SKM-1 treated with dmso at 0.1 percent for 144 hours (cell line): ENCODE measurements at regions not wholly inside any gene's neighbourhood (a gene's known extent, or its start where the extent isn't known, plus 50 kb on each side); places are given as distances from the start of the nearest gene placed in this dataset.
"Not testable (repeated sequence)": the region's sequence is repeated elsewhere in the genome, so short reads cannot be mapped to it uniquely, and the experiment has no call there.

ENCODE experiments used
- DNase-seq: peaks from one replicate; lab custom pipeline; 2025; ENCODE audit not compliant: unreplicated experiment; lab: John Stamatoyannopoulos, UW

DNA sequence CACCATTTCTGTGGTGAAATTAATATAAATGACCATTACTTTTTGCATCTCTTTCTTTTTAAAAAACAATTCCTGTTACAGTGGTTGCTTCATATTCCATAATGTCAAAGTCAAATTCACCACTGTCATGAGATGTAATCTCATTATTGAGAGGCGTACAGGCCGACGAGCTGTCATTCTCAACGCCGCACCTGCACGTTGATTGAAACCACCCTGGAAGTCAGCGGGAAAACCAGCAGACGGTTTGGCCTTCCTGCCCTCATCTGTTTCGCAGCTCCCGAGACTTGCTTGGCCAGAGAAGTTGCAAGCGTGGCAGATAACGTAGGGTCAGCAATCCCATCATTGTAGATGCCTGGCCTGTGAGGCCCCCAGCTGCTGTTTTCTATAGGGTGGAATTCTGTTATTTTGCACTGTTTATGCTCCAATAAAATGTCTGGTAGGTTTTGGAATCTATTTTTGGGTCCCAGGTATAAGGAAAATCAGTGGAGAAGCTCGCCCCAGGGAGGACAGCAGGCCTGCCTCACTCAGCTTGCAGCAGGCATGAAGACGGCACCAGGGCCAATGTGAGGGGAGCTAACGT lies 153.4 kb downstream of the SOX1 start:
- no peak for DNase-seq

DNA sequence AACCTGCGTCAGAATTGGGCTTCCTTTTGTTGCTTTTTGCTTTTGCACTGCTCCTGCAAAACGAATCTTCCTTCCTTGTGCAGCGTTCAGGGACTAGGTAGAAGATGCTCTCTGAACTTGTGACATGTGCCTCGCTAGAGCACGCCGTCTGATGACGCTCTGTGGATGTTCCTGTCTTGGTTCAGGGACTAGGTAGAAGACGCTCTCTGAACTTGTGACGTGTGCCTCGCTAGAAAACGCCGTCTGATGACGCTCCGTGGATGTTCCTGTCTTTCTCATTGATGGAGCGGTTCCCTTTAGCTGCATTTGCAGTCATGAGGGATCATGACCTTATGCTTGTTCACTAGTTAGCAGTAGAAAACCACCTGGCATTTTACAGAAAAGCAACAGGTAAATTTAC lies 154.0 kb downstream of the SOX1 start:
- DNase-seq: no peak

DNA sequence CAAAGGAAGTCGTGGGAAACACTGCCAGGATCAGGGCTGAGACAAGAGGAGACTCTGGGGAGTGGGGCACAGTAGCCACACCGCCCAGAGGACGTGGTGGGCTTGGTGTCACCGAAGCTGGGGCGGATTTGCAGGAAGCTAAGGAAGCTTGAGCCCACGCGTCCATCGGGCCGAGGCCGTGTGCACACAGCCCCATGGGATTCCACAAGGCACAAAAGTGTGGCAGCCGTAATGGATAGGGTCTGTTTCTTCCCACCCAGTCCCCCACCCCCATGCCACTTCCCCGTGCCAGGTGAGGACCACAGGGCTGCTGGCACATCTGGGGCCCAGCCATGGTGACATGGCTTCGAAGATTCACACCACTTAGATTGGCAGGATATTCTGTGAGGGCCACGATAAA lies 153.2 kb upstream of the SPACA7 start:
- DNase-seq: no peak

DNA sequence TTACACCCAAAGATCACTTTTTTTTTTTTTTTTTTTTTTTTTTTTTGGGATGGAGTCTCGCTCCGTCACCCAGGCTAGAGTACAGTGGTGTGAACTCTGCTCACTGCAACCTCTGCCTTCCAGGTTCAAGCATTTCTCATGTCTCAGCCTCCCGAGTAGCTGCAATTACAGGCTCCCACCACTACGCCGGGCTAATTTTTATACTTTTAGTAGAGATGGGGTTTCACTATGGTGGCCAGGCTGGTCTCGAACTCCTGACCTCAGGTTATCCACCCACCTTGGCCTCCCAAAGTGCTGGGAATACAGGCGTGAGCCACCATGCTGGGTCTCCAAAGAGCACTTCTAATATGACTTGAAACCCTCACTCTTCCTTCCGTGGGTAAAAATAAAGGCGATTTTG lies 152.2 kb upstream of the SPACA7 start:
- not testable (repeated sequence) for DNase-seq

DNA sequence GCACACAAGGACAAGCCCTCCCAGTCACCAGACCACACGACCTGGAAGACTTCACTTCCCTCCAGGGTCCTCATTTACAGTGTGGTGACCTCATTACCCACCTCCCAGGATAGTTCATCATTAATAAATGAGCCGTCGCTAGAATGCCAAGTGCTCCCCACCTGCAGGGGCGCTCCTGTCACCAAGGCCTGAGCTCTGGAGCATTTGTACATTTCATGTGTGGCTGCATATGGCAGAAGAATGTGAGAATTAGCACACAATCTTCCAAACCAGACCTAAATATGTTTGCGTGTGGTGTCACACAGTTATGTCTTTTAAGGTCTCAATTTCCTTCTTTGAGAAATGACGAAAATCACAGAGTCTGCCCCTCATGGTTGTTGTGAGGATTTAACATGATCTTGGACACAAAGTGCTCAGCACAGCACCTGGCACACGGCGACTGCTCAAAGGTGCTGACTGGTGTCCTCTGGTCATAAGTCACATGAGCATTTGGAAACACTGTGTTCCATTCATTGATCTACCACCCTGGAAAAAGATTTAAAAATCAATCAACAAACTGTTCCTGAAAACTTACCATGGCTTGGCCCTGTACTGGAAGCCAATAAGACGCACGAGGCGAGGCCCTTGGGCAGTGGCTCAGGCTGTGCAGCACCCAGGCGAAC lies 150.6 kb upstream of the SPACA7 start:
- DNase-seq: no peak

DNA sequence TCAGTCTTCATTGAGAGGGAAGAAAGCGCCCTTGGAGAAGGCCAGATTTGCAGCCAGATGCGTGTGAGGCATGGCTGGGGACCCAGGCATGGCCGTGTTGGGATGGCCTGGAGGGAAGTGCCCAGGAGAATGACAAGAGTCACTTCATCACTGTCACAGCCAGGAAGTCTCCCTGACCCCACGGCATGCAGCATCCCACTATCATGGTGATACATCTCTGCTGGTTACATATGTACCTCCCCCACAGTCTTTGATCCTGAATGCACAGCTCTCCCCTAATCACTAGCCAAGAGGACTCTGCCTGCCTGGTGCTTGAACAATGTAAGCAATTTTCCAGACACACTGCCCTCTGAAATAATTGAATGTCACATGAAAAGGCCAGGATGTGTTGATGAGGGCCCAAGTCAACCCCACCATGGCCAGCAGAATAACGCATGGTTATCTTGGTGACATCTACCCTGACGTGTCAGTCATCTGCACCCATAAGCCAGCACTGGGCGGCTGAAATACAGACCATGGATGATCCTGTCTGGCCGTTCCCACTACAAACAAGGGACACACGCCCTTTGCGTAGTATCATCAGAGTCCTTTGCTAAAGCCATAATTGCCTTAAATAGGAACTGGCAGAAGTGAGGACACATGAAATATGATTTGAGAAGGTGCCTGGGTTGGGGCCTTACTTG lies 149.7 kb upstream of the SPACA7 start:
- no peak for DNase-seq

DNA sequence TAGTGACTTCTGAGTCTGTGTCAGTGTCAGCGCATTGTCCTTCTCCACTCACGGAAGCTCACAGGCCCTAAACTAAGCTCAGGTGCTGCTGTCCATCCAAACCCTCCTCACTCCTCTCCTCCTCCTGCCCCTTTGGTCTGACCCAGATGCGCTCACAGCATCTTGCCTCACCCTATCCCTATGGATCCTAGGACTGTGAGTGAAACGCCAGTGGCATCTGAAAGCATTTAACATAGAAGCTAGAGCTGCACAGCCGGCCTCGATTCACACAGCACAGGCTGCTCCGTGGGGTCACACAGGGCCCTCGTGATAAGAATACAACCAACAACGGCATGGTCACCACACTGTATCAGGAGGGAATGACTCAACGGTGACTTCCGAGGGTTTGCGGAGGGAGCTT lies 149.1 kb upstream of the SPACA7 start:
- DNase-seq: no peak

DNA sequence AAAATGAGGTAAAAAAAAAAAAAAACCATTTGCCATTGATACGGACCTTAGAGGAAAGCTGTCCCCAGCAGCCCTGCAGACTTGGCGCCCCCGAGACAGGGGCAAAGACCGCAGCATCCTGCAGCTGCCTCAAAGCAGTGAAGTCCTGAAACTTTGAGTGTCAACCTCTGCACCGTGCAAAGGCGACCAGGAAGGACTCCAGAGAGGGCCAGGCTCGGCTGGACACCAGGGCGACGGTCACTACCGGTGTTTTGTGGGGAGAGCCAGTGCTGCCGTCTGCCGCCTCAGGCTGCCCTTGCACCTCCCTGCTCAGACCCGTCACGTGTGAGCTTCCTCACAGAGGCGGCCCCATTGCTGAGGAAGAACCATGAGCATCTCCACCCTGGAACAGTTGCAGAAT lies 146.7 kb upstream of the SPACA7 start:
- no peak for DNase-seq

DNA sequence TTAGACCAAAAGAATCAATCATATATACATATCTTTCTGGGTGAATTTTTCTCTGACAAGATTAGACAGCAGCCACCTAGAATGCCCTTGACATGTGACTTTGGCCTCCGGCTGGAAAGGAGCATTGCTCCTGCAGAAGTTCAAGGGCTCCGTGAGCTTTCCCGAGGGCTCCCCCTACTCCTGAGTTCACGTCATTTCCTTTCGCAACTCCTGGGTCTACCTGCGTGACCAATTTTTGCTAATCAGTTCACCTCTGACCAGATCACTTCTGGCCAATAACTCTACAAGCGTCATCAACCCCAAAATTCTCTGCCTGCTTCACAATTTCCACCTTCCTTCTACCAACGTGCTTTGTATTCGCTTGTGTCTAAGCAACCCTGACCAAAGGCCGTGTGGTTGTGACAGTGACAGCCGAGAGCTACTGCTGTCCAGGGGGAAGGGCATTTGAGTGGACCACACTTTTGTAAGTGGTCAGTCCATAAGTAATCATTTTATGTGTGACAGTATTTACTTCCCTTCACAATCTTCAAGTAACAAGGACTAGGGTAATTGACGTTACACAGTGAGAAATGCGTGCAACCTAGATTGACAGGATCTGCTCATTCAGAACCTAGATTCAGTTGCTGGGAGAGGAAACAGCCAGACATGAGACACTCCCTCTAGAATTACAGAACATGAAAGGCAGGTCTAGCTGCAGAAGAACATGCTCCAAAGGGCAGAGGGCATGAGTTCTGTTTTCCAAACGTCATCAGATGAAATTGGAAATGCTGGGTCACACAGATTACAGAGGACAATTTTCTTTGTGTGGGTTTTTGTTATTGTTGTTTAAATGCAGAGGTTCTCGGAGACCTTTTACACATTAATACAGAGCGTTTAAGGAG lies 145.9 kb upstream of the SPACA7 start:
- DNase-seq: no peak

DNA sequence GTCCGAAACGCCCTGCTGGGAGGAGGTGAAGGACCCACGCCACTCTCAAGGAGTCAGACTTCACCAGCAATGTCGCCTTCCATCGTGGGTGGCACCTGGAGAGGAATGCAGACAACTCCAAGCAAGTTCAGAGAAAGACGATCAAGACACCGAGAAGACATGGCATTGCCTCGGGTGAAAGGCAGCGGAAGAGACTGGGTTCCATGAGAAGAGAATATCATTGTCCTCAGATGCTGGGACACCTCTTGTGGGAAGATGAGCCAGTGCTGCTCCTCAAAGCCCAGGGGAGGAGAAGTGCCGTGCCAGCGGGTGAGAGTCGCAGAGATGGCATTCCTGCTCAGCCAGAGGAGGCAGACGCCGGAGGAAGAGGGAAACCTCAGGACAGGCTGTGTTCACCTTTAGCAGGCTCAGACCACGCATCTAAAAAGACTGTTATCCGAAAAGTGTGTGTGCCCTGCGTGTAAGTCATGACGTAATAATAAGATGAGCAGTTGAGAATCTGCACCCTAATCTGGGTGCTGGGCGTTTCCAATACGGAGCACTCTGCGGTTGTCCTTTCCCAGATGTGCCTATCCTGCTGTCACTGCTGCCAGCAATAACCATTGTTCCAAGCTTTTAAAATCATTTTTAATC lies 144.6 kb upstream of the SPACA7 start:
- no peak for DNase-seq

DNA sequence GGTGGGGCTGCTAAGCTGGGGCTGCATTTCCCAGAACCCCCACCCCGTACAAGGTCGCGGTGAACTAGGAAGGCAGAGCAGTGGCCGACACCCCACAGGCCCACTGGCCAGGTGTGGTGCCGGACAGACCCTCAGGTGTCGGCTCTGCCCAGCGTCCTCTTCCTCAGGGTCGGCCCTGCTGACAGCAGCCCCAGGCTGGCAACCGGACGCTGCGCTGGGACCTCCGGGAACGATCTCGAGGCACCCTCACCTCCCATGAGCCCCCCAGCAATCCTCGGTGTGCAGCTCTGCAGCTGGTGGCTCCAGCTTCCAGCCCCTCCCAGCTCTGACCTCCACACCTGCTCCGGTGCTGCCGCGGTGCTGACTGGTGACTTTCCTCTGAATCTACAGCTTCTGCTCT lies 142.9 kb upstream of the SPACA7 start:
- no peak for DNase-seq

DNA sequence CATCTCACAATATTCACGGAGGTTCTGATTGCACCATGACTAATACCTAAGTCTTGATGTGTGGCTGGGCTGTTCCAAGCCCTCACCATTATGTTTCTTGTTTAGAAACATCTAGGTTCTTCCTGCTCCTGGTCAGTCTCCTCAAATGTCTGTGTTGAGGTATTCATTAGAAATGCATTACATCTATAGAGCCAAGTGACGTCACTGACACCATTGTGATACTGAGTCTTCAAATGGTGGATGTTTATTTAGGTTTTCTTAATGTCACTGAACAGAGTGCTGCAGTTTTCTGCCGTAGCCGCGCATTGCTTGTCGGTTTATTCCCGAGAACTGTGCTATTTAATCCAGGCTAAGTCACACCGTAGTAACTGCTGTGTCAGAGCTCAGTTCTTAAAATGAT lies 142.4 kb upstream of the SPACA7 start:
- no peak for DNase-seq

DNA sequence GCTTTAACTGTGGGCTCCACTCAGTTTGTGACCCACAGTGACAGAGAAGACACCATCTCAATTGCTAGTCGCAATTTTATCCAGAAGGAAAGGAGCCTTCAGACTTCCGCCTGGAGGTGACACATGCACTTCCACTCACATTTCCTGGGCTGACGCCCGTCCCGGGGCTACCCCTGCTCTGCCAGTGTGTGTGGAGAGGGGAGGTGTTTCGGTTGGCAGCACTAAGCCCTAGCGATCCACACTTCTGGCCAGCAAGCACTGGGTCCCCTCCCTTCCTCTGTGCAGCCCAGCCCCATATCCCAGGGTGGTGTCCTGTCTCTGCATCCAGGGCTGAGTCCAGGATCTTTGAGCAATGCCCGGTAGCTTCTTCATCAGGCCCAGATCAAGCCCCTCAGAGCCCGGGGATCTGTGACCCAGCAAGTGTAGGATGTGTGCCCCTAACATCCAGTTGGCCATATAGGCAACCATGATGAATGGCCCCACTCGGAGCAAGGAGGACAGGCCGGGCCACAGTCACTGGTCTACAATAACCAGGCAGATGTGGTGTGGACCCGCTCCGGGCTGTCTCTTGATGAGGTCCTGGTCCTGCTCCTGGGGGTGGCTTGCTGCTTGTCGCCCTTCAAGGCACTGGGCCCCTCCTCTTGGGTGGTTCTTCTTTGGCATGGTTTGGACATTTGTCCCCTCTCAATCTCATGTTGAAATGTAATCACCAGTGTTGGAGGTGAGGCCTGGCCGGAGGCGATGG lies 141.9 kb upstream of the SPACA7 start:
- no peak for DNase-seq

DNA sequence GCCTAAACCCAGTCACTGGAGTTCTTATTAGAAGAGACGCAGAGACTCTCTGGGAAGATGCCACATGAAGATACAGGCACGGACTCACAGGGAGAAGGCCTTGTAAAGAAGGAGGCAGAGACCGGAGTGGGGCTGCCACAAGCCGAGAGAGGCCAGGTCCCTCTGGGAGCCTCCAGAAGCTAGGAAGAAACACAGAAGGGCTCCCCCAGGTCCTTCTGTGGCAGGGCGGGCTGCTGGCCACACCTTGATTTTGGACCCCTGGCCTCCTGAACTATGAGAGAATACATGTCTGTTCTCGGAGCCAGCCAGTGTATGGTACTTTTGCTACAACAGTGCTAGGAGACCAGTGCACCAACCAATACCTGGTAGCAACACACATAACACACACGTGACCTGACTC lies 140.1 kb upstream of the SPACA7 start:
- DNase-seq: no peak

DNA sequence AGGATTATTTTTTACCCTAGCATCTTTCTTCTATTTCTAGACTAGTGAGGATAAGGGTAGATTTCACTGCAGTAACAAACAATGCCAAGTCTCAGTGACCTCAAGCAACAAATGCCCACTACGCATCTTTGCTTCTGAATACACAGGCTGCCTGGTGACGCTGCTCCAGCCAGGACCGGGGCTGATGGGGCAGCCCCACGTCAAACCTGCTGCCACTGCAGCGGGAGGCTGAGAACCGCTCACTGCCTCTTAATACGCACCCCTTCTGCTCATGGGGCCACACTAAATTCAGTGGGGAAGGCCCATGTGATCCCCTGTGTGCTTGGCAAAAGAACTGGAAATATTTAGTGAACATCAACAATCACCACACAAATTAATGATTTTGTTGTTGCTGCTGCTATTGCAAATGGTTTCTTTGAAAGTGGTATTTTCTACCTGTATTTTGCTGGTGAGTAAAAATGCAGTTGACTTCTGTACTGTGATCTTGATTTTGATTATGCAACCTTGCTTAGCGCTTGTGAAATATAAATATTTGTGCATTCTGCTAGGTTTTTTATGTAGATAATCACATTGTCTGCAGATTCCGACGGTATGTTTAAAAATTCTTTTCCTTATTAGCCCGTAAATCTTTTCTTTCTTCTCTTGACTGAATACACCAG lies 139.5 kb upstream of the SPACA7 start:
- DNase-seq: no peak

DNA sequence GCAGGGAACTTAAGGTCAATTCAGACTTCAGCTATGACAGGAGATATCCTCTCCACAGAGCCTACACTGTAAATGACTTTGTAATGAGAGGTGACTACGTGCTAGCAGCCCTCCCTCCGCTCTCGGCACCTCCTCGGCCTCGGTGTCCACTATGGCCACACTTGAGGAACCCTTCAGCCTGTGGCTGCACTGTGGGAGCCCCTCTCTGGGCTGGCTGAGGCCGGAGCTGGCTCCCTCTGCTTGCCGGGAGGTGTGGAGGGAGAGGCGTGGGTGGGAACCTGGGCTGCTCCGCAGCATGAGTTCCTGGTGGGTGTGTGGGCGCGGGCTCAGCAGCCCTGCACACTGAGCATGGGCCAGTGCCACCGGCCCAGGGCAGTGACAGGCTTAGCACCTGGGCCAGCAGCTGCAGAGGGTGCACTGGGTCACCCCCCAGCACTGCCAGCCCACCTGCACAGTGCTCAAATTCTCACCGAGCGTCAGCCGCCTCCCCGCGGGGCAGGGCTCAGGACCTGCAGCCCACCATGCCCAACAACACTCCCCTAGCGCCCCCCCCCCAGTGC lies 137.6 kb upstream of the SPACA7 start:
- DNase-seq: no peak

DNA sequence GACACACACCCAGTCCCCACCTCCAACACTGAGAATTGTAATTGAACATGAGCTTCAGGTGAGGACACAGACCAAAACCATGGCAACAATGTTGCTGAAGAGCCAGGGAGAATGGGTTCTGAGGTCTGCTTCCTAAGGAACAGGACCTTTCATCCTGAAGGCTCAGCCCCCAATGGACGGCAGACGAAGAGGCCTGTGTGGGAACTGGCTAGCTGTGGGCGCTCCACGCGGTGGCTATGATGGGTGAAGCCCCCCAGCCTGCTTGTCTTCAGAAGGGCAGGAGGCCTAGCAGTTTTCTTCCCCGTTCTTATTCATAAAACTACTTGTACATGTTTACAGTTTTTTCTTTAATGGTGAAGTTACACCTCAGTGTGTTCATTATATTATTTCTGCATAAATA lies 136.1 kb upstream of the SPACA7 start:
- no peak for DNase-seq

DNA sequence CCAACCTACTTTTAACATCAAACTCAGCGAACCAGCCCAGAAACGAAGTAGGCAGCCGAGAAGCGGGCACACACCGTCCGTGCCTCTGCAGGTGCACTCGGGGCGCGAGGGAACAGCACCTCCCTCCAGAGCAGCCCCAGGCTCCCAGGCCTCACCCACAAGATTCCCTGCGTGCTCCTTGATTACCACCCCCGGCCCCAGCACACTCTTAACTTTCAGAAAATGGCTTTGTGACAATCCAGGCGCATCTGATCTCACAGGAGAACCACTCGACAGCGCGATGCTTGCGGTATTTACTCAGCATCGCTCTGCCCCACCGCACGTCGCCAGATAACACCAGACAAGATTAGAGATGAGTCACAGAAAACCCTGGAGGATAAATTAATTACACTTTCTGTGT lies 134.9 kb upstream of the SPACA7 start:
- DNase-seq: no peak

DNA sequence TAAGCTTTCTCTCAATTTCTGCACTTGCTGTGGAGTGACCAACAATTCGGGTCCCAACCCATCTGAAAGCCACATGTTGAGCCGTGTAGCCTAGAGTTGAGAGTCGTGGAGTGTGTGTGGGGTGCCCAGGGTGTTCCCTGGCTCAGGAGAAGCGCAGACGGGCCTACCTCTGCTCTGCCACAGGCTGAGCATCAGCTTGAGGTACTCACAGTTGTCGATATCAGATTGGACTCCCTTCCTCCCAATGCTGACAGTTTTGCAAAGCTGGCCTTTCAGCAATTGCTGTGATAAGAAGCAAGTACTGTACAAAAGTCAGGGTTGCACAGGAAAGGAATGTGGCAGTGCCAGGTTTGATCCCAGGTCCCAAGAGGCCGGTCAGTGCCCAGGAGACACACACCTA lies 133.4 kb upstream of the SPACA7 start:
- no peak for DNase-seq

DNA sequence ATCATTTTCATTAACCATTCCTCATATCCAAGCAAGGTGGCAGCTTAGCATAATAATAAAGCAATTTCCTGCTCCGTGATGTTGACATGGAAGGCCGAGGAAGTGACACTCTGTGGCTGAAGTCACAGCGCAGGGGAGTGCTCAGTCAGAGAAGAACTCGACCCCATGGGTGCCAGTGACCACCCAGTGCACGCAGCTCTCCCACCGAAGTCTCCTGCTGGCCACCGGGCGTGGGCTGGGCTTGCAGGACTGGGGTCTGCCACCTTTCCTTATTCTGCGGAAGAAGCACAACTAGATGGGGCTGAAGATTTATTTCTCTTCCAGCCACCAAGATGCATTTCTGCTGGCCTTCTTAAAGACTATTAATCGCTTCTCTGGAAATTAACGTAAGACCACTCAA lies 132.1 kb upstream of the SPACA7 start:
- DNase-seq: no peak
